ENCODE measurements at regions not wholly inside any gene's neighbourhood (a gene's known extent, or its start where the extent isn't known, plus 50 kb on each side); places are given as distances from the start of the nearest gene placed in this dataset.

DNA sequence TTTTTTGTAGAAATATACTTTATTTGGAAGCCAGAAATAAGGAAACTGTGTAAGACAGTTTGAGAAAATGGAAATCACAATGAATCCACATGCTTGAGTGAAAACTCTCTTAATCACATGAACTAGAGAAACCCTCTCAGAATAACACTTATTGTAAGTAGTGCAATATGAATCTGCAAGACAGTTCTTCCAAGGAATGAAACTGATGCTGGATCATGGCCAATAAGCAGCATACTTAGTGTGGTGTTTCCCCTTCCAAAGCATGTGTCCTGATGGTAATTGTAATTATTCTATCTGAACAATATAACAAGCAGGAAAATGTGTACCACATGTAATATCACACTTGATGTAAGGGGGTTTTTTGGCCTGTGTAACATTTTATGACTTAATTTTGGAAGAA is 1870.5 kb upstream of the TENM3 start:
- DNase-seq = no peak

GRCh38 chr4:180377741-180378140 is 1865.5 kb upstream of the TENM3 start:
- DNase-seq = no peak

GRCh38 chr4:180380733-180381132 is 1862.5 kb upstream of the TENM3 start:
- DNase-seq = no peak

GRCh38 chr4:180391613-180392012 is 1851.6 kb upstream of the TENM3 start:
- DNase-seq = no peak

DNA sequence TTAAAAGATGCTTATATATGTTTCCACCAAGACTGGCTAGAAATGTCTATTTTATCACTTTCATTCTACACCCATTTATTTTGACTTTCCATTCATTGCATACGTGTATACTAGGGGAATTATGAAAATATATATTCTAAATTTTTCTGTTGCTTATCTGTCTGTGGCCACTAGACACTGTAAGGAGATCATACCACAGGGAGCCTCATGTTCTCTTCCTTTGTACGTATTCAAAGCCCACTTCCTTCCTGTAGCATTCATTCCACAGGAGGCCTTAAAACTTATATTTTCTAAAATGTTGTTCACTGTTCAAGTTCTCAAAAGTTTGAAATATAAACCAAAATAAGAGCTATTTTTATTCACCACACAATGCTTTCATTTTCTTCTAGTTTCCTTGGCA is 1848.9 kb upstream of the TENM3 start:
- no peak for DNase-seq

DNA sequence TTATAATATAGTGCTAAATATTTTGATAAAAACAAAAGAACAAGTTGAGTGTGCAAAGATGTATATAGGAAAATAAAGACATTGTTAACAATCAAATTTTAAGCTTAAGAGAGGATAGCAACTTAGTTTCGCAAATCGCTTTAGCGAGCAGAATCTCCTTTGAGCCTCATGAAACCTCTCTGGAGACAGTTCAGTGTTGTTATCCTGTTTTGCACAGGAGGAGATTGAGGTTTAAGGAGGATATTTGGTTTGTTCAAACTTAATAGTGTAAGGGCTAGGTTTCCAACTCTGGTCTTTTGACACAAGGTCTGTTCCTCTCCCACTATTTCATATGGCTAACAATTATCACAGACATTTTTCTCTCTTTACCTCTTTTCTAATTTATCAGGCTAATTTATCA is 1848.5 kb upstream of the TENM3 start:
- DNase-seq = no peak

- no peak for DNase-seq
These were observed 1844.6 kb upstream of the TENM3 start for GRCh38 chr4:180398564-180398963.

- DNase-seq = no peak
These were observed 1835.8 kb upstream of the TENM3 start for GRCh38 chr4:180407275-180407885.

- no peak for DNase-seq
These were observed 1824.2 kb upstream of the TENM3 start for GRCh38 chr4:180418819-180419531.

- DNase-seq = no peak
These were observed 1820.1 kb upstream of the TENM3 start for GRCh38 chr4:180422989-180423711.

DNA sequence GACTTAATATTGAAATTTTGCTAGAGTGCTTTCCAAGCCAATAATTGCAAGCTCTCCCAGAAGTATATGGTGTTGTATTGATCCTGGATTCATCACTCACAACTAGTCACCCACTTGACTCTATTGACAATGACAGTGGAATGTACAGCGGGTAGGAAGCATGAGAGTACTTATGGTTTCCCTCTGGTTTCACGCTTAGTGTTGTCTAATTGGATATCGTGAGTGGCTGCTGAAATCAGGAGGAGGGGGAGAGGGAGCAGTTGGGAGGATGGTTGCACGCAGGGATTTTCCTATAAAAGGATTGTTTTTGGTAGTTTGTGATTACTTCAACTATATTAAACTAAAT is 1819.5 kb upstream of the TENM3 start:
- no peak for DNase-seq

DNA sequence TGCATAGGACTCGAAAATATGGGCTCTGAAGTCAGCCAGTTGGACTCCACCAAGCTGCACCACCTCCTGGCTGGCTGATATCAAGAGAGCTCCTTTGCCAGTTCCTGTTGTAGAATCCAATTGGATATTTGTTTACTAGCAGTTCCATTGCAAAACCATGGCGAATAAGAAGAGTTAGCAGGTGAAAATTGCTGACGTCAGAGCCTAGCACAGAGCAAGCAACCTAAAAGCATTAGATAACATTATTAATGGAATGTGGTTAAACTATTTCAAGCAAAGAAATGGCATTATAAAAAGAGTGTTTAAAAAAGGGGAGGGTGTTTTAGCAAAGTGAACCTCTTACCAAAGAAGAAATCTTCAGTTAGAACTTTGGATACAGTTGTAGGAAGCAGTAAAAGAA is 1816.3 kb upstream of the TENM3 start:
- DNase-seq = no peak

DNA sequence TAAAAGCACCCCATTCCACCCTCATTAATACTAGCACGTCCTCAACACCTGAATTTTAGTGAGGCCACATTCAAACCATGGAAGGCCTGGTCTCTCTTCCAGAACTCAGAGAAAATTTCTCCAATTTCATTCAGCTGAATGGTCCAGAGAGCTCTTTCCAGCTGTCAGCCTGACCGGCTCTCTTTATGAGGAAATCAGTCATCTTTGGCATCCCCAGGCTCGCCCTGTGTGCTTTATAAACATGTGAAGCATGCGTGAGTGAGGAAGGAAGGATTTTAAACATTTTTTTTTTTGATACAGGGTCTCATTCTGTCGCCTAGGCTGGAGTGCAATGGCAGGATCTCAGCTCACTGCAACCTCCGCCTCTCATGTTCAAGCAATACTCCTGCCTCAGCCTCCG is 1812.9 kb upstream of the TENM3 start:
- DNase-seq = no peak

GRCh38 chr4:180434131-180434895 is 1808.9 kb upstream of the TENM3 start:
- DNase-seq = no peak

DNA sequence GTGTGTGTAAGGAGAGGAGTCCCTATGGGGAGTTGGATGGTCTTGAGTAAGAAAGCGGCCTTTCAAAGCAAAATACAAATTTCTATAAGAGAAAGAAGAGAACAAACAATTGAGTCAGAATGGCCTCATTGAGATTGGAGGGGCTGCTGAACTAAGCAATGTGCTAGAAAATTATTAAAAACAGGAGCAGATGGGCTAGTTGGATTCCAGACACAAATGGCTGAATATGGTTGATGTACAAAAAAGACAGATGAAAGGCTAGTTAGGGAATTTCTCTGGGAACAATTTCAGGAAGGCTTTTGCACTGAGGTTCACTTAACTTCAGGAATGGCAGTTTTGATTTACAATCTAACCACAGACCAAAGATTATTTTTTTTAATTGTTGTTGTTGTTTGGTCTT is 1806.8 kb upstream of the TENM3 start:
- DNase-seq = no peak

GRCh38 chr4:180437601-180438000 is 1805.6 kb upstream of the TENM3 start:
- DNase-seq = no peak

DNA sequence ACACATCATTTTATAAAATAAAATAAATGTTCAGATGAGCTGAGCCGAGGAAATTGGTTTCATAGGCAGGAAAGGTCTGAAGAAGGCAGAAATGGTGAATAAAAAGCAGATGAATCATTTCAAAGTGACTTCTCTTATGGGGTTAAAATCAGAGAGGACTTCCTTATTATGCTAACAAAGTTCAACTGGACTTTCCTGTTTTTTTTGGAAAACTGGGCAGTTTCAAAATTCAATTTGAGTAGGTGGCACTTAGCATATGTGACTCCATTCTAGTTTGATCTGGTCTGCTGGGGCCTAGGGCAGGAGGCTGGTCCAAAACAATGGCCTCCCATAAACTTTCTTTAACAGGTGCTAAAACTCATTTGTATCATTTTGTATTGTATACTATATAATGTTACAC is 1794.9 kb upstream of the TENM3 start:
- no peak for DNase-seq

DNA sequence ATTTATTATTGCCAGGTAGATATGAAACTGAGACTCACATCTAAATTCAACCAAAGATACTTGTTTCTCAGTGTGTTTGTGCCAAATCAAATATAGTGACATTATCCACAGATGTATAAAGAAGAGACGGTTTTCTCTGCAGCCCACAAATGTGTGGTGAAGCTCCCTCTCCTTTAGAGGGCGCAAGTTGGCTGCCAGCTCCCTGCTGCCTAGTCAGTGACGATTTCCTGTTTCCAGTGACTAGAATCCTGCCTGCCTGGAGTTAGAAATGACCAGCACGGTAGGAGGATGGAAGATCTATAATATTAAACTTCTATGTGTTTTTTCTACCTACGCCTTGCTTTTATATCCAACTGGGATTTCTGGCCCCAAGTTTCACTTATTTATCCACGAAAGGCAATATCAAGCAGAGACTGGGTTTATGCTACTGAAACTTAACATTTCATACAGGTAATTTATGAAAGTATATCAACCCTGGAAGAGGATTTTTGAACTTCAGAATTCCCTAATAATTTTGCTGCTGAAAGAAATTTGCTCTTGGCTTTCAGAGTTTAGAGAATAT is 1793.7 kb upstream of the TENM3 start:
- no peak for DNase-seq

- no peak for DNase-seq
These were observed 1788.0 kb upstream of the TENM3 start for GRCh38 chr4:180455226-180455625.

DNA sequence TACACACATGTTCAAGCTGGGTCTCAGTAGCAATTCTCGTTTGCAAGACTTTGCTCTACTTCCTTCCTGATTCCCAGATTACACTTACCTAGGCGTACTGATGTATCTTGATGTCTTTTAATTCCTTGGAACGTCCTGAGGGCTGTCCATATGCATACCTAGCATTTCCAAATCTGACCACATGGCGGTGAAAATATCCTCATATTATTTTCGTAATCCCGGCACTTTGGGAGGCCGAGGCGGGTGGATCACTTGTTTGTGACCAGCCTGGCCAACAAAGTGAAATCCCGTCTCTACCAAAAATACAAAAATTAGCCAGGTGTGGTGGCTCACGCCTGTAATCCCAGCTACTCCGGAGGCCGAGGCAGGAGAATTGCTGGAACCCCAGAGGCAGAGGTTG is 1786.3 kb upstream of the TENM3 start:
- DNase-seq = no peak

DNA sequence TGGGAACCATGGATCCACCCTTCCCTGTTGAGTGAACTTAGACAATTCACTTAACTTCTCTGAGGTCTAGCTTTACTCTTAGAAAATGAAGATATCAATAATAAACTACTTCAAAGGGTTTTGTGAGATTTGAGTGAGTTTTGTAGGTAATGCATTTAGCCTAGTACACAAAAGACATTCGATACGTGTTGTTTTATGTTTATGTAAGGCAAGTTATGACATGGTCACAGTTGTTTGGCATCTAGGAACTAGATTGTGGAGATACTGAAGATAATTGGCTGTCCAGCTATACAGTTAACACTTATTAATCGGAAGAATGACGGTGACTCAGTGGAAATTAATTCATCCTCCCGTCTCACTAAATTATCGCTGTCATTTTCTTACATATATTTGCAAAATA is 1781.1 kb upstream of the TENM3 start:
- DNase-seq = no peak

DNA sequence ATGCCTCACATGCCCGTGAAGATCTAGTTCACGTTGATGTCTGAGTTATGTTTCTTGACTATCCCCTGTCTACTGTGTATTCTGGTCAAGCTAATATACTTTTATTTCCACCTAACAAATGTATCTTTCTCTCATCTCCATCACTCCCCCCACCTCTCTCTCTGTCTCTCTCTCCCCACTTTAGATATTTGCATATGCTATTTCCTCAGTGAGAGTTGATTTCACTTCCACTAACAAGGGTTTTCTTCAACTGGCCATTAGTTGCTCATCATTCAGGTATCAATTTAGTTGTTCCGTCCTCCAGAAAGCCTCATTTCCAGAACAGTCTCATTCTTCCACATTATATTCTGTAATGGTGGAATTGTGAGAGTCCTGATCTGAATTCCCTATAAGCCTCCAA is 1777.8 kb upstream of the TENM3 start:
- no peak for DNase-seq

DNA sequence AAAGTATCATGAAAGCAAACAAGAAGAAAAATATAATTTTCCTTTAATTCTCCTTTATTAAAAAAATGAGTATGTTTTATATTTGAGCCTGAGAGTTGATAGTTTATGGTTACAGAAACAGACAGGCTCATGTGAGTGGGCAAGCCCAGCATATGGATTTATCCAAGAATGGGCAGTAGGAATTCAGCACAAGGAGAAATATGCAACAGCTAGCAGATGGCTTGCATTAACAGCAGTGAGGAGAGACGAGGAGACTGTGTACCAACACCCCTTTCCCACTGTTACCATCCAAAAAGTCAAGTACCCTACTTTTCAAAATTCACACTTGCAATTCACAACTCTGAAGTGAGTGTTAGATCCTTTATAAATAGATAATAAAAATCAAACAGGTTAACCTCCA is 1760.2 kb upstream of the TENM3 start:
- DNase-seq = no peak

Measured in activated effector memory CD4-positive, alpha-beta T cell treated with Interleukin-2 at 50 U/mL for 16 hours (primary cell).